GM19043 (cell line): ENCODE measurements at regions not wholly inside any gene's neighbourhood (a gene's known extent, or its start where the extent isn't known, plus 50 kb on each side); places are given as distances from the start of the nearest gene placed in this dataset.
"Not testable (repeated sequence)": the region's sequence is repeated elsewhere in the genome, so short reads cannot be mapped to it uniquely, and the experiment has no call there.

Experiments used
- ATAC-seq: cut with Tn5 transposase; IDR thresholded peaks from one replicate; pipeline ENCODE4 v1.9.1; 2021; ENCODE audit warnings: low read depth; ENCODE audit not compliant: unreplicated experiment

- ATAC-seq: no peak
Measured at GRCh38 chr2:118431586-118431985, 343.3 kb downstream of the INSIG2 start.

GRCh38 chr2:118431165-118431517 is 342.9 kb downstream of the INSIG2 start:
- no peak for ATAC-seq

DNA sequence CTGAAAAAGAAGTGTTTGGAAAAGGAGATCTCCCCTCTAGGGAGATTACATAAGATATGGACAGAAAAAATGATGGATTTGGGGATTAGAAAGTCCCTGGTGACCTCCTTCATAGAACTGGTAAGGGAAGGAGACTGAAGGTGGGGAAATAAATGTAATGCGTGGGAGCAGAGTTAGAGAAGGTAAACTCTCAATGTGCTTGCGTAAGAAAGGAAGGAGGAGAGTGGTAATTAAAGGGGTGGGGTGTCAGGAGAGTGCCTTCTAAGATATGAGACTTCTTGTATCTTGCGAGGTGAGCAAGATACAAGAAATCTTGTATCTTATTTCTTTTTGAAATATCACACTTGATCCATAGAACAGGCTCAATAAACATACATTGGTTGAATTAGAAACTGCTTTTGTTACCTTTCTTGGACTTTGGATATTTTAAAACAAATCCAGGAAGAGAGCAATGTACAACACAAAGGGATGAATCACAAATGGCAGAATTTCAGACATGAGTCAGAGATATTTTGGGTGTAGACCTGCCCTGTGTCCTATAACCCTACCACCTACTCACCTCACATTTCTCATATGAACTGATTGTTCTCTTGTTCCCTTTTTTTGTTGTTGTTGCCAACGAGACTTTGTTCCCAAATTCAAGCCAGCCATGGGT is 342.4 kb downstream of the INSIG2 start:
- no peak for ATAC-seq

GRCh38 chr2:118425191-118425590 is 336.9 kb downstream of the INSIG2 start:
- no peak for ATAC-seq

GRCh38 chr2:118423776-118424175 is 335.5 kb downstream of the INSIG2 start:
- ATAC-seq: no peak

DNA sequence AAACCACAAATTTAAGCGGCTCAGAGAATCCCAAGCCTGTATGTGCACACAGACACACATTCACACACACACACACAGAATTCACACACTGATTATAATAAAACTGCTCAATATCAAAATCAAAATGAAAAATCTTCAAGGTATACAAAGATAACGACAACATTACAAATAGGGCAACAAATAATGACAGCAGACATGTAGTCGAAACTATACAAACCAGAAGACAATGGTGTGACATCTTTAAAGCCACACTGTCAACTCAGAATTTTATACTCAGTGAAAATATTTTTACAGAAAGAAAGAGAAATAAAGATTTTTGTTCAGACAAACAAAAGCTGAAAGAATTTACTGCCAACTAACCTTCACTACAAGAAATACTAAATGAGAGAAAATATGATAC is 333.4 kb downstream of the INSIG2 start:
- no peak for ATAC-seq

DNA sequence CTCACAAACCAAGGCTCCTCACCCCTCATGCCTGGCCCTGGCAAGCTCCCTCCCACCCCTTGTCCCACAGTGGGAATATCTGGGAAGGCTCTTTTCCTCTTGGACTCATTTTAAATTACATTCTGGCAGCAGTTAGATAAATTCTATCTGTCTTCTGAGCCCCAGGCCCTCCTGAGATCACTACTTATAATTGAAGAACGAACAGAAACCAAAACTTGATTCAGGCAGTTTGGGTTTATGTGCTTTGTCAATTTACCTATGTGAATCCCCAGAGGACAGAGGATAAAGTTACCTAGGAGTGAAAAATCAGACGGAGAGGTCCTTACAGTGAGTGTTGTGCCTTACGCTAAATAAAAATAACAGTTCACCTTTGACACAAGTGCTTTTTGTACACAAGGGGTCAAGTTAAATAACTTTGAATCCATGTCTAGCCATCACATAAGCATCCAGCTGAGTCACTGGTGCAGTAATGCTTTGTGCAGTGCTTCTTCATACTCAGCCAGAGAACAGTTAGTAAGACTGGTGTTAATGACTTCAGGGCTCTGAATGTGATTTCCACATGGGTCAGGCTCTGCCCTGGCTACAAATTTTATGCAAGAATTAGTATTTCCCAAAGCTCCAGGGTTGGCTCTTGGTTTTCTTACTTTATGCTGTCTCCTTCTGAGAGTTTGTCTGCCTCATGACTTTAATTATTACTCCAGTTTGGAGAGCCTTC is 329.3 kb downstream of the INSIG2 start:
- ATAC-seq: no peak

DNA sequence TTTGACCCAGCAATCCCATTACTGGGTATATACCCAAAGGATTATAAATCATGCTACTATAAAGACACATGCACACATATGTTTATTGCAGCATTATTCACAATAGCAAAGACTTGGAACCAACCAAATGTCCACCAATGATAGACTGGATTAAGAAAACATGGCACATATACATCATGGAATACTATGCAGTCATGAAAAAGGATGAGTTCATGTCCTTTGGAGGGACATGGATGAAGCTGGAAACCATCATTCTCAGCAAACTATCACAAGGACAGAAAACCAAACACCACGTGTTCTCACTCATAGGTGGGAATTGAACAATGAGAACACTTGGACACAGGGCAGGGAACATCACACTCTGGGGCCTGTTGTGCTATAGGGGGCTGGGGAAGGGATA is 326.9 kb downstream of the INSIG2 start:
- ATAC-seq: not testable (repeated sequence)

GRCh38 chr2:118403658-118404451 is 315.6 kb downstream of the INSIG2 start:
- no peak for ATAC-seq

GRCh38 chr2:118388771-118389170 is 300.5 kb downstream of the INSIG2 start:
- ATAC-seq: no peak

- ATAC-seq: no peak
Measured at GRCh38 chr2:118387509-118387908, 299.2 kb downstream of the INSIG2 start.

- ATAC-seq: no peak
Measured at GRCh38 chr2:118386641-118387302, 298.5 kb downstream of the INSIG2 start.

DNA sequence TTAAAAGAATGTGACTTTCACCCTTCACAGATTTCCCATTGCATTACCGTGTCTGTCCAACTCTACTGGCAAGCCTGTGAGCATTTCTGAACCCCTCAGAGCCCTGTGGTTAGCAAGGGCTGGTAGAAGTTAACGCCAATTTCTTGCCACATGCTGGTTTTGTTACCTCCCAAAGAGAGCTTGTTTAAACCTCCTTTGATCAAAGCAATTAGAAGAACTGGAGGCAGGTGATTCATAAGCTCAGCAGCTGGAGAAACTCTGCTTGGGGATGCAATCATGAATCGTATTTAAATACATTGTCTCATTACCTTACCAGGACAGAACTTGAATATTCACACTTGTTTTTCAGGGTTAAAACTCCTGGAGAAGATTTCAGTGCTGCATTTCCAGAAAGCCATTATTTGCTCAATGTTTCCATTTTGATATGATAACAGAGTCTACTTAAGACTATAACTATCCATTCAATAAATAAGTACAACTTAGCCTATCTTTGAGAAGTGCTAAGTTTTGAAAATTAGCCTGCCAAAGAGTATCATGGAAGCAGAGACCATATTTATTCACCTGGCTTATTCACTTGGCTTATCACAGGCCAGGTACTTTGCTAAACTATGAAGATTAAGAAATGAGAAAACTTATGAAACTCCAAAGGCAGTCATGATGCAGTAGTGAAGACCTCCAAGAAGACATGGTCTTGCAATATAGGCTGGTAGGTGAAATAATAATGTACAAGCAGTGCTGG is 292.8 kb downstream of the INSIG2 start:
- ATAC-seq: no peak

- ATAC-seq: no peak
Measured at GRCh38 chr2:118375907-118376485, 287.7 kb downstream of the INSIG2 start.

- no peak for ATAC-seq
Measured at GRCh38 chr2:118374974-118375755, 286.9 kb downstream of the INSIG2 start.

- ATAC-seq: no peak
Measured at GRCh38 chr2:118372886-118373830, 284.9 kb downstream of the INSIG2 start.

DNA sequence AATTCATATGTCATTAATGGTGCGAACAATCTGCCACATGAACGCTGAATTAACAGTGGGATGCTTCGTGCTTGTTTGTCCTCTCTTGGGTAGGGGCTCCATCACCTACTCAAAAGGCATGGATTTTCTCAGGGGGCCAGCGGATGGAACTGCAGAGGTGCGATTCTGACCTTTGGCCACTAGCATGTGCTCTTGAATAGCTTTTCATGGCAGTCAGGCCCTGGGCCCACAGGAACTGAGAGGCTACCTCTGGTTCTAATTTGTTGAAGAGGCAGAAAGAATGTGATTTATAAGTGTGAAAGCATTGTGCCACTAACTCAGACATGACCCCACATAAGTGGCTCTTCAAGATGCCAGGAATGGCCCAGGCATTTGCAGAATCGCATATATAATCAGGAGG is 283.2 kb downstream of the INSIG2 start:
- ATAC-seq: no peak

DNA sequence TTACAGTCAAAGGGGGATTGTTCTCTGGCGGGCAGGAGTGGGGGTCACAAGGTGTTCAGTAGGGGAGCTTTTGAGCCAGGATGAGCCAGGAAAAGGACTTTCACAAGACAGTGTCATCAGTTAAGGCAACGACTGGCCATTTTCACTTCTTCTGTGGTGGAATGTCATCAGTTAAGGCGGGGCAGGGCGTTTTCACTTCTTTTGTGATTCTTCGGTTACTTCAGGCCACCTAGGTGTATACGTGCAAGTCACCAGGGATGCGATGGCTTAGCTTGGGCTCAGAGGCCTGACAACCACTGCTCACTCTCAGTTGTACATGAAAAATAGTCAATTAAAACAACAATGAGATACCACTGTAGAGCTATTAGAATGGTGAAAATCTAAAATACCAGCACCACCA is 281.2 kb downstream of the INSIG2 start:
- ATAC-seq: not testable (repeated sequence)
